ENCODE measurements at regions not wholly inside any gene's neighbourhood (a gene's known extent, or its start where the extent isn't known, plus 50 kb on each side); places are given as distances from the start of the nearest gene placed in this dataset.

DNA sequence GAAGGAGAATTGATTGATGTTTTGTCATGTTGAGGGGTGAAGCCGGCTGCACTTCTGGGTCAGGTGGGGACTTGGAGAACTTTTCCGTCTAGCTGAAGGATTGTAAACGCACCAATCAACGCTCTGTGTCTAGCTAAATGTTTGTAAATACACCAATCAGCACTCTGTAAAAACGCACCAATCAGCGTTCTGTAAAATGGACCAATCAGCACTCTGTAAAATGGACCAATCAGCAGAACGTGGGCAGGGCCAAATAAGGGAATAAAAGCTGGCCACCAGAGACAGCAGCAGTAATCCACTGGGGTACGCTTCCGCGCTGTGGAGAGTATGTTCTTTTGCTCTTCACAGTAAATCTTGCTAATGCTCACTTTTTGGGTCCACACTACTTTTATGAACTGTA lies 384.1 kb downstream of the FOXG1 start:
- Mint-ChIP-seq H3K27ac (no peak overlapping the region), H3K9me3 (peaks cover 24% of the 10 kb centered on the region), H3K27me3 (no peaks in the 10 kb centered on the region), H3K4me1 (no peaks in the 10 kb centered on the region), H3K4me3 (no peak overlapping the region), H3K36me3 (ENCODE audit: low read depth) (no peaks in the 10 kb centered on the region)
- no peak for ATAC-seq (replicated peaks)

DNA sequence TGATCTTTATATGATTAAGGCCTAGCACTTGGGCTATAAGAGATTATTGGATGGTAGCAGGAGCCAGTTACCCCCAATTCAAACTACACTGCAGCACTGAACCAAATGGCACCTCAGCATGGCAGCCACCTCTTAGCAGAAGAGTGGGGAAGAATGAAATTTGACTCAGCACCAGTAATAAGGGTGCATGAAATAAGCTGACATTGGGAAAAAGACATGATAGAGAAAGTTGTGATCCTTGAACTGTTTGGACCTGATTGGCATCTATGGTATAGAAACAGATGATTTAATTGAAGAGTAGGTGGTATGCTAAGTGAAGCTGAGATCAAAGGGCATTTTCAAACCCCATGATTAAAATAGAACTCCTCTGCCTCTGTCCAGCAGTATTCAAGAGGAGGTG lies 389.5 kb downstream of the FOXG1 start:
- Mint-ChIP-seq H3K4me3 (no peak overlapping the region), H3K36me3 (ENCODE audit: low read depth) (no peaks in the 10 kb centered on the region), H3K27ac (no peak overlapping the region), H3K4me1 (no peaks in the 10 kb centered on the region), H3K9me3 (peaks cover 21% of the 10 kb centered on the region), H3K27me3 (no peaks in the 10 kb centered on the region)
- ATAC-seq (replicated peaks), result no peak

DNA sequence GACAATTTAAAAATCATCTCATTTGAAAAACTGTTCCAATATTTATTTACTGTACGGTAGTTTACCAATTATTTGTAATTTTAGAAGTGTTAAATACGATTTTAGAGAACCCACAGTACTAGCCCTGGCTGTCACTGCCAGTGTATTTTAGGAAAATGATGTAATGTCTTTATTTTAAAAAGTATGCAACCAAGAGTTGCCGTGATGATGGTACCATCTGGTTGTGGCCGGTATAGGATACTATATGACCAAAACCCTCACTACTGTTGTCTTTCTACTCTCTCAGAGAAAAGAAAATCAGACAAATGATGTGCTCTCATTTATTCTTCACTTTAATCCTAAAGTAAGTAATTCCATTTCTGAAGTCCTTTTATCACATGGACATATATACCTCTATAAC lies 395.0 kb downstream of the FOXG1 start:
- Mint-ChIP-seq H3K4me3 (no peak overlapping the region), H3K27me3 (no peaks in the 10 kb centered on the region), H3K36me3 (ENCODE audit: low read depth) (no peaks in the 10 kb centered on the region), H3K27ac (no peak overlapping the region), H3K4me1 (no peaks in the 10 kb centered on the region), H3K9me3 (peaks cover 5% of the 10 kb centered on the region)
- ATAC-seq (replicated peaks), result no peak

DNA sequence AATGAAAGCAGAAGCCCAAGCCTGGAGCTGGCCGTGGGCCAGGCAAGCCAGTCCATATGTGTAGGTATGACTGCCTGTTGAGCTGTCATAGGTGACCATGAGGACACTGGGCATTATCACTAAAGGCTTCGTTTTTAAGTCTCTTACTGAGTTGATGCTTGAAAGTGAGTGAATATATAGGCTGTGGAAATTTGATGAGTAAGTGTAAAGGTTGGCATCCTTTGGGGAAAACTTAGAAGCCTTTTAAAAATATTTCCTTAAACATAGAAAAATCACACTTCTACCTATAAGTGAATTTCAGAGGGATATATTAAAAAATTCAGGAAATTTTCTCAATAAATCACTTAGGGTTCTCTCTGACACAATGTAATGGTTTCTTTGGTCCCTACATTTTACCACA lies 396.5 kb downstream of the FOXG1 start:
- Mint-ChIP-seq H3K4me1 (no peaks in the 10 kb centered on the region), H3K4me3 (no peak overlapping the region), H3K9me3 (peaks cover 5% of the 10 kb centered on the region)

DNA sequence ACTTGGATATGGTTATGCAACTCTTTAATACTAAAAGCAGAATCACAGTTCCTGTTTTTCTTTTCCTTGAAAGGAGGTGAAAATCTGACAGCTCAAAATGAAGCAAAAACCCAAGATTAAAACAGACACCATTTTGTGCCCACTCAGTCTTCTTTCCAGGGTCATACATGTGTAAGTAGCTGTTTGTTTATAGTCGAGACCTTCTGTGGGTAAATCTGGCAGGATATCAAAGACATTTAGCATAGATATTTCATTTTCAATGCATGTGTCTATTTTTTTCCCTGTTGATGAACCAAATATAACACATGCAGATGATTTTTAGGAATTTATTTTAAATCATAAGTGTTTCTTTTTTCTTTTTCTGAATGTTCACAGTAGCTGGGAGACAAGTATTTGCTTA lies 398.8 kb downstream of the FOXG1 start:
- H3K9me3 Mint-ChIP-seq, result peaks cover 5% of the 10 kb centered on the region
- H3K4me1 Mint-ChIP-seq, result no peaks in the 10 kb centered on the region
- no peak overlapping the region for H3K4me3 Mint-ChIP-seq
- no peaks in the 10 kb centered on the region for H3K27me3 Mint-ChIP-seq
- H3K27ac Mint-ChIP-seq, result no peak overlapping the region
- ATAC-seq (replicated peaks), result no peak
- H3K36me3 Mint-ChIP-seq (ENCODE audit: low read depth), result no peaks in the 10 kb centered on the region

More for the DNA sequence above, 396.5 kb downstream of the FOXG1 start:
- ATAC-seq (replicated peaks), result no peak
- no peak overlapping the region for H3K27ac Mint-ChIP-seq
- H3K36me3 Mint-ChIP-seq (ENCODE audit: low read depth), result no peaks in the 10 kb centered on the region
- no peaks in the 10 kb centered on the region for H3K27me3 Mint-ChIP-seq

DNA sequence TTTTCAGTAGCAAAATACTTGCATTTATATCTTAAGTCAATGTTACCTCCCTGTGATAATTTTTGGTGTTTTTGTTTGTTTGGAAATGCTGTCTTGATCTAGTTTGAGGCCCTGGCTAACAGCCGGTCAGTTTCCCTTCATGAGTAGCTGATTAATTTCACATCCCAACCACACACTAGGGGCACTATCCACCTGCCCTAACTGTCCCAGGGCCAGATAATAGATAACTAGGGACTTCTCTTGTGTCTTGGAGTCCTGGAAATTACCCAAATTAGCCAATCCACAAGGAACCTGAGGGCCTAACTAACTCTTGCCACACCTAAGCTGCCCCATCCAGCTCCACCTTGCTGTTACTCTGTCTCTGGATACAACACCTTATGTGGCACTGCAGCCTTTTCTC lies 399.9 kb downstream of the FOXG1 start:
- peaks cover 8% of the 10 kb centered on the region for H3K9me3 Mint-ChIP-seq
- no peak overlapping the region for H3K4me3 Mint-ChIP-seq
- H3K27ac Mint-ChIP-seq, result no peak overlapping the region
- no peaks in the 10 kb centered on the region for H3K27me3 Mint-ChIP-seq
- H3K4me1 Mint-ChIP-seq, result no peaks in the 10 kb centered on the region
- no peak for ATAC-seq (replicated peaks)
- no peaks in the 10 kb centered on the region for H3K36me3 Mint-ChIP-seq (ENCODE audit: low read depth)

DNA sequence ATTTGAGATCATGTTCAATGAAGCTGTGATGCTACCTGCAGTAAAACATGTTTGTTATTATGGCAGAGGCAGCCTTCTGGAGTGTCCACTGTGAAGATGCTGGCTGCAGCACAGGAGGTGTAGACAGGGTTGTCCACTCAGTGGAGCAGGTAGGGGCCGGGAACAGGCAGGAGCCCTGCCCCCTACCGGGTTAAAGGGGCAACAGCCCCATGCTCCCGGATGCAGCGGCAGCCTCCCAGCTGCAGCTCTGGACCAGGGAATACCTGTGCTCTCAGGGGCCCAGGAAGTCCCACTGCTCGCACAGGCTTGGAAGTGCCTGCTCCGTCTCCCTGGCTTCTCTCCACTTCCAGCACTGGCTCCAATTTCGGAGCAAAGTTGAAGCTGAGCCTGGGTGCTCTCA lies 401.6 kb downstream of the FOXG1 start:
- no peaks in the 10 kb centered on the region for H3K27me3 Mint-ChIP-seq
- ATAC-seq (replicated peaks), result no peak
- H3K27ac Mint-ChIP-seq, result no peak overlapping the region
- peaks cover 3% of the 10 kb centered on the region for H3K9me3 Mint-ChIP-seq
- no peaks in the 10 kb centered on the region for H3K36me3 Mint-ChIP-seq (ENCODE audit: low read depth)
- H3K4me1 Mint-ChIP-seq, result no peaks in the 10 kb centered on the region
- H3K4me3 Mint-ChIP-seq, result no peak overlapping the region

DNA sequence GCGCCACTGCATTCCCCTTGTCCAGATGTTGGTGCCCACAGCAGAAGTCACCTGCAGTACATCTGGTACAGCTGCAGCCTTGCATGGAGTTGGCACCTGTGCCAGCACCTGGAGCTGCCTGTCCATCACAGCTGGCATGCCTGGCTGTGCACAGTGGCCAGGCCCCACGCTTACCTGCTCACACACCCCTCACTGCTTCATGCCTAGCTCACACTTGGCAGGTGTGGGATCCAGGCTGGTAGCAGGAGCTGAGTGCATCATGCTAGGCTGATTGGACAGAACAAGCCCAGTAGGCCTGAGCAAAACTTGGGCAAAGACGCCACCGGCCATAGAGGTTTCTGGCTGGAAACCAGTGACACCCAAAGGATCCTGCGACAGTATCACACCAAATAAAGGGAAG lies 402.8 kb downstream of the FOXG1 start:
- no peaks in the 10 kb centered on the region for H3K36me3 Mint-ChIP-seq (ENCODE audit: low read depth)
- H3K4me3 Mint-ChIP-seq, result no peak overlapping the region
- no peak overlapping the region for H3K27ac Mint-ChIP-seq
- H3K27me3 Mint-ChIP-seq, result no peaks in the 10 kb centered on the region
- no peak for ATAC-seq (replicated peaks)
- H3K4me1 Mint-ChIP-seq, result no peaks in the 10 kb centered on the region
- H3K9me3 Mint-ChIP-seq, result peaks cover 9% of the 10 kb centered on the region

DNA sequence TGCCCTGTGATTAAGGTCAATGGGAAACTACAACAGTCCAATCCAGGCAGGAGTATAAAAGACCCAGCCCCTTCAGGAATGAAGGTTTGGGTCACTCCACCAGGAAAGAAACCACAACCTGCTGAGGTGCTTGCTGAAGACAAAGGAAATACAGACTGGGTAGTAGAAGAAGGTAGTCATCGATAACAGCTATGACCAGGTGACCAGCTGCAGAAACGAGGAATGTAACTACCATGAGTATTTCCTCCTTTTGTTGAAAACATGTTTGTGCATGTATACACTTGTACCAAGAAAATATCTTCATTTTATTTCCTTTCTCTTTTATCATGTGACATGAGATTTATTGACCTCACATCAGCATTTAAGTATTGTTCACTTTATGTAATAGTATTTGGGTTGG lies 409.1 kb downstream of the FOXG1 start:
- Mint-ChIP-seq H3K4me1 (no peaks in the 10 kb centered on the region), H3K27ac (no peak overlapping the region), H3K36me3 (ENCODE audit: low read depth) (no peaks in the 10 kb centered on the region), H3K4me3 (no peak overlapping the region), H3K9me3 (peaks cover 22% of the 10 kb centered on the region), H3K27me3 (no peaks in the 10 kb centered on the region)
- ATAC-seq (replicated peaks), result no peak

DNA sequence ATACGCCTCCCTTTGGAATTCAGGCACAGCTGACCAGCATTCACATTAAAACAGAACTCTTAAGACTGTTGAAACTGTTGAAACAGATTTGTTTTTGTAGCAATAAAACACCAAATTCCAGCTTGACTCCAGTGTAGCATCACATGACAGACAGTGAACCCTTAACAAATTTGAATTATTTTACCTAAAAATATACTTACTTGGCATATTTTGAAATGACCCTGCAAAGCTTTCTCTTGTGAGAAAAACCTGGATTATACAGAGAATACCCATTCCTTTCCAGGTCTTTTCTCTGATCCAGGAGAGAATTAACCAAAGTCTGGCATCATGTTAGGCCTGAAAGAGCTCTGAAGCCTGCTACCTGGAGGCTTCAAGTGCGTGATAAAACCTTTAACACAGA lies 410.3 kb downstream of the FOXG1 start:
- Mint-ChIP-seq H3K27ac (no peak overlapping the region), H3K9me3 (peaks cover 18% of the 10 kb centered on the region), H3K4me1 (no peaks in the 10 kb centered on the region), H3K4me3 (no peak overlapping the region), H3K27me3 (no peaks in the 10 kb centered on the region), H3K36me3 (ENCODE audit: low read depth) (no peaks in the 10 kb centered on the region)
- no peak for ATAC-seq (replicated peaks)

DNA sequence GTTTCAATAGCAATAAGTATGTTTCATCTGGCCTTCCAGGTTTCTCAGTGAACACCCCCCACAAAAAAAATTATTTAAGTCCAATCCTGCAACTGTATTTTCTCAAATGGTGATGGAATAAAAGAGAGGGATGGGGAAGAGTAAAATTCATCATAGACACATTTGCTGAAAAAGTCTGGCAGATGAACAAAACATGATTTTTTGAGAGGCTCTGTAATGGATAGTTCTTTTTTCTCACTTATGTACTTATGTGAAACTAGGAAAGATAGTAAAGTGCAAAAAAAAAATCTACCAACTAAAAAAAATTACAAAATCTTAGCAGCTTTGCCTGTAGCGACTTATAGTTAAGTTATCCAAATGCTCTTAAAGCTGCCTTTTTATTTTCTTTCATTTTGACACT lies 412.4 kb downstream of the FOXG1 start:
- Mint-ChIP-seq H3K27ac (no peak overlapping the region), H3K36me3 (ENCODE audit: low read depth) (no peaks in the 10 kb centered on the region), H3K9me3 (peaks cover 20% of the 10 kb centered on the region), H3K4me1 (no peaks in the 10 kb centered on the region), H3K27me3 (no peaks in the 10 kb centered on the region), H3K4me3 (no peak overlapping the region)
- no peak for ATAC-seq (replicated peaks)

DNA sequence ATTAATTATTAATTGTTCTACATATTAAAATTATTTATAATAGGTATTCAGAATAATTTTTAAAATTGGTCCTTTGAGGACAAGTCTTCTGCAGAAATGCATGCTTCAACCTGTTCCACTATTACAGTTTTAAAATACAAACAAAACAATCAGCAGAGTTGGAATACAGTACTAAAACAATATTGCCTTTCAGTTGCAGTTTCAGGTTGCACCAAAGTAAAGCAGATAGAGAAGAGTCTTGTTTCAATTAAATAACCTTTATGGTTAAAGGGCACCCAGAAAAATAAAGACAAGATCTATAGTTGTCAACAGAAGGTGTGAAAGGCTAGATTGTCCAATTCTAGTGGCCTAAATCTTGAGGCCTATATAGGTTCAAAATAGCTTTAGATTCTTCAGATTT lies 424.5 kb downstream of the FOXG1 start:
- Mint-ChIP-seq H3K9me3 (peaks cover 10% of the 10 kb centered on the region), H3K27ac (no peak overlapping the region), H3K36me3 (ENCODE audit: low read depth) (no peaks in the 10 kb centered on the region), H3K27me3 (no peaks in the 10 kb centered on the region), H3K4me3 (no peak overlapping the region), H3K4me1 (no peaks in the 10 kb centered on the region)
- no peak for ATAC-seq (replicated peaks)

DNA sequence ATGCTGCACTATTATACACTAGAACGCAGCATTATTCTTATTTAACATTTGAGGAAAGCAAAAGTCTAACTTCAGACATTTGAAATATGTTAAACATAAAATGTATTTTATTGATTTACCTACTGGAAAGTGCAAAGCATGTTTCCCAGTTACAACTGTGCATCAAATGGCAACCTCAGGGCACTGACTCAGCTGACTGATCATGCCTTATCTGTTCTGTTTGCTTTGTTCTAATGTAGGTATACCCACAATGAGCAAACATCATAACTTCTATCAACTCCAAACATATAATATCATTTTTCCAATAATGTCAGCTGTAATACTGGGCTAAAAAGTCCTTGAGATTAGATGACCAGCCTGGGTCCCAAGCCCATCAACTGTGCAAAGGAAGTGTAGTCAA lies 431.0 kb downstream of the FOXG1 start:
- Mint-ChIP-seq H3K36me3 (ENCODE audit: low read depth) (no peaks in the 10 kb centered on the region), H3K27me3 (no peaks in the 10 kb centered on the region), H3K27ac (no peak overlapping the region), H3K4me3 (no peak overlapping the region), H3K9me3 (peaks cover 20% of the 10 kb centered on the region), H3K4me1 (no peaks in the 10 kb centered on the region)
- no peak for ATAC-seq (replicated peaks)

DNA sequence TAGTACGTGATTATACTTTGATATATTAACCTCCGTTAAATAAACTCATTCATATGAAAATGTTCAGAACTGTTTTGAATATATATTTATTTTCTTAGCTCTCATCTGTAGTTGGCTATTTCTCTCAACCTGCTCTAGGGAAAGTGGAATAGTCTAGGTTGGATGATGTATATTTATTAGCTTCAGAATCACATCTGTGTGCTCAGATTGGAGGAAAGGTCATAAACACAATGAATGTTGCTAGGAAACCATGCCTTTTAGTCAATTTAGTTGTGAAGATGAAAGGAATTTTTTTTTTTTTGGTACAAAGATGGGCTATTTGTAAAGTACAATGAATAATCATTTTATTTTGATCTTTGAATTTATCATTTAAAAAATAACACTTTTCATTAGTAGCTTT lies 439.1 kb downstream of the FOXG1 start:
- H3K27ac Mint-ChIP-seq, result no peak overlapping the region
- peaks cover 21% of the 10 kb centered on the region for H3K9me3 Mint-ChIP-seq
- H3K4me3 Mint-ChIP-seq, result no peak overlapping the region

DNA sequence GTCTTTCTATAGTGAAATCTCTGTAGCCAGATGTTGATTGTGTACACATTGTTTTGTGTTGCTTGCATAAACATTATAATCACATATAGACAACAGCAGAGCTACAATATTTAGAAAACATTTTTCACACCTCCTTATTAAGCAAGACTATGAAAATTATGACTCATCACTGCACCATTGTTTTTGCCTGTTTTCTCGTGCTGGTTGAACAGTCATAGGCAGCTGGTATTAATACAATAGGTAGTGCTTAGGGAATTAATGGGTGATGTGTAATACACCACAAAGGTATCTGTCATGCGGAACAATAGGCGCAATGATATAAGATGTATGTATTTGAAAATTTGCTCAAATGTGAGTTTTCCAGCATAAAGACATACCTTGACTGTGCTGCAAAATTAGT lies 449.3 kb downstream of the FOXG1 start:
- H3K4me3 Mint-ChIP-seq, result no peak overlapping the region
- H3K4me1 Mint-ChIP-seq, result no peaks in the 10 kb centered on the region
- no peak for ATAC-seq (replicated peaks)
- peaks cover 8% of the 10 kb centered on the region for H3K9me3 Mint-ChIP-seq
- H3K27ac Mint-ChIP-seq, result no peak overlapping the region
- no peaks in the 10 kb centered on the region for H3K27me3 Mint-ChIP-seq
- H3K36me3 Mint-ChIP-seq (ENCODE audit: low read depth), result no peaks in the 10 kb centered on the region

More for the DNA sequence above, 439.1 kb downstream of the FOXG1 start:
- Mint-ChIP-seq H3K4me1 (no peaks in the 10 kb centered on the region), H3K27me3 (no peaks in the 10 kb centered on the region), H3K36me3 (ENCODE audit: low read depth) (no peaks in the 10 kb centered on the region)
- no peak for ATAC-seq (replicated peaks)
